Brain pericyte (primary cell): ENCODE measurements at regions not wholly inside any gene's neighbourhood (a gene's known extent, or its start where the extent isn't known, plus 50 kb on each side); places are given as distances from the start of the nearest gene placed in this dataset.
"Not testable (repeated sequence)": the region's sequence is repeated elsewhere in the genome, so short reads cannot be mapped to it uniquely, and the experiment has no call there.

ENCODE experiments used
- DNase-seq: peaks from one replicate; pipeline ENCODE4 v3.0.0-alpha.2; 2012; ENCODE audit warnings: low read depth, low spot score

DNA sequence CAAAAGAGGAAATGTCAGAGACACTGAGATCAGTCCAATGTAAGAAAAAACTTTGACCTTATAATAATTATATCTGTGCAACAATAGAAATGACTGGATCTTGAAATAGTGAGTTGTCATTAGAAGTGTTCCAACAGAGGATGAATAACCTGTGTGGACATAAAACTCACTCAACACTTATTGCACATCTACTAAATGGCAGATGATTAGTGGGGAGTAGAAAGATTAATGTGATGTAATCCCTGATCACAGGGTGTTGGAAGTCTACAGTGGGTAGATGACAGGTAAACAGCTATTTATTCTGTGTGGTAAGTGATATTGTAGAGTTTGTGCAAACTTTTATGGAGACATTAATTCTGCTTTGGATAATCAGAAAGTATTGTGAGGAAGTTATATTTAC is 177.3 kb upstream of the HMHB1 start:
- DNase-seq = no peak

GRCh38 chr5:143629871-143630659 is 181.9 kb upstream of the HMHB1 start:
- no peak for DNase-seq

DNA sequence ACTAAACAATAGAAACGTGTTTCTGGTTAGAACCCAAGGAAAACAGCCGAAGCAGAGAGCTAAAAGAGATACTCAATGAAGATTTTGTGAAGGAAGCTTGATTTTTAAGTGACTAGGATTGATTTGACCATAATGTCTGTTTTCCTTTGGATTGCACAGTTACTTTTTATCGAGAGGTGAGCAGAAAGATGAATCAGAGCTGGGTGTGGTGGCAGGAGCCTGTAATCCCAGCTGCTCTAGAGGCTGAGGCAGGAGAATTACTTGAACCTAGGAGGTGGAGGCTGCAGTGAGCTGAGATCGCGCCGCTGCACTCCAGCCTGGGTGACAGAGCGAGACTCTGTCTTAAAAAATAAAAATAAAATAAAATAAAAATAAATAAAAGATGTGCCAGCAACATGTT is 186.9 kb upstream of the HMHB1 start:
- not testable (repeated sequence) for DNase-seq

GRCh38 chr5:143624465-143624864 is 187.5 kb upstream of the HMHB1 start:
- no peak for DNase-seq

DNA sequence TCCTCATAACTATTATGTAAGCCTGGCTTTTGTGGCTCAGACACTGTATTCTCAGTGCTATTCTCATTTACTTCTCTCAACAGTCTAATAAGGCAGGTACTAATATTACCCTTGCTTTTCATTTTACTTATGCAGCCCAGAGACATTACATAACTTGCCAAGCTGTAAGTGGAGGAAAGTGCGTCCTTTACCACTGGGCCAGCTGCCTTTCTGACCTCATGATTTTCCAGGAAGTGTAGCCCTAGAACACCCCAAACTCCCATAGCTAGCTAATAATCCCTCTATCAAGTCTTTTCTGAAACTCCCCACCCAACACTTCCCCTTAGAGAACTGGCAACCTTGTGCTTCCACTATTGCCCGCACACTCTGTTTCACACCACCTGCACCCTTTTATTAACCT is 192.9 kb upstream of the HMHB1 start:
- no peak for DNase-seq

- DNase-seq = no peak
Observed at GRCh38 chr5:143618141-143618540, 193.8 kb upstream of the HMHB1 start.

DNA sequence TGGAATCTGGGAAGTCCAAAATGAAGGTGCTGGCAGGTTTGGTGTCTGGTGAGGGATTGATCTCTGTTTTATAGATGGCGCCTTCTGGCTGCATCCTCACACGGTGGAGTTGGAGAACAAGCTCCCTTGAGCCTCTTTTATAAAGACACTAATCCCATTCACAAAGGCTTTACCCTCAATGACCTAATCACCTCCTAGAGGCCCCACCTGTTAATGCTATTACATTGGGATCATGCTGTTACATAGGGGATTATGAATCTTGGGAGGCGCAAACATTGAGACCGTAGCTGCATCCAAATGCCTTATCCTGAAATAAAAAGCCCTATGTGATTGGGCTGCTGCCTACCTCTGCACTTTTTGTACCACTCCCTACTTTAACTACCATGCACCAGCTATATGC is 197.1 kb upstream of the HMHB1 start:
- DNase-seq = no peak

DNA sequence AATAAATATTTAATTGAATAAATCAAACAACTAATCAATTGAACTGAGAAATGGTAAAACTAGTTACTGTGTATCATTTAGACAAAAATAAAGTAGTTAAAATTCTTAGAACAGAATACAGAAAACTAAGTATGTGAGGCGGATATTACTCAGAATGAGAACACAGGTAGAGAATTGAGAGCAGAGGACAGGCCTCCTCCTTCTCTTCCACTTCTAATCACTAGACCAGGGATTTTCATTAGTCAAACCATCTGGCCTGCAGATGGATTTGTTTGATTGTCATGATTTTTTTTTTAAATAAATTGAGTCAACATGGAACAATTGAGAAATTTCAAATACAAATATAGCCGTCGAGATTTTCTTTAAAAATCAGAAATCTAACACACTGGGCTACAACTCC is 198.6 kb upstream of the HMHB1 start:
- no peak for DNase-seq

GRCh38 chr5:143610946-143611345 is 201.0 kb upstream of the HMHB1 start:
- DNase-seq = no peak

- no peak for DNase-seq
Observed at GRCh38 chr5:143606043-143606752, 202.7 kb upstream of the NR3C1 start.

DNA sequence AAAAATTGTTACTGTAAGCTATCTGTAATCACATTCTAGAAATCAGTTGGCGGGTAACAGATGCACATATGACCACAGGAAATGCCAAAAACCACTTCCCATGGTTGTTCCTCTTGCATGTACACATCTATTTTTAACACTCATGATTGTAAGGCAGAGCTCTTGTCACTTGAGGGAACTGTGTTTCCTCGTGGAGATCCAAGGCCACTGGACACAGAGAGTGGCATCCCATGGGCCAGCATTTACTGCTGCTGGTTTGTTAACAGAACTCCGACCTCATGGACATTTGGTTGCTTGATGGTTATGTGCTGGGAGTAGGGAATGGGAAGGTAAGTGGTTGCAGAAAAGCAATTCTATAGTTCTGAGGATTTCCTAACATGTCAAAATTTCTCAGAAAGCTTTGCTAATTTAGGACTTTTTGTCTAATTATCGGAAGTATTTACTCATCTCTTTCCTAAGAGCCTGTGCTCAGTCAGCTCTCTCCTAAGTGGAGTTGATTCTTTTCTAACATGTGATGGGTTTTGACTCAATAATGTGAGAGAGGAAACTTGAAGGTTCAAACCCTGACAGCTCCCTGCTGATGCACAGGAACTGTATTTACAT is 202.0 kb upstream of the NR3C1 start:
- DNase-seq = no peak

DNA sequence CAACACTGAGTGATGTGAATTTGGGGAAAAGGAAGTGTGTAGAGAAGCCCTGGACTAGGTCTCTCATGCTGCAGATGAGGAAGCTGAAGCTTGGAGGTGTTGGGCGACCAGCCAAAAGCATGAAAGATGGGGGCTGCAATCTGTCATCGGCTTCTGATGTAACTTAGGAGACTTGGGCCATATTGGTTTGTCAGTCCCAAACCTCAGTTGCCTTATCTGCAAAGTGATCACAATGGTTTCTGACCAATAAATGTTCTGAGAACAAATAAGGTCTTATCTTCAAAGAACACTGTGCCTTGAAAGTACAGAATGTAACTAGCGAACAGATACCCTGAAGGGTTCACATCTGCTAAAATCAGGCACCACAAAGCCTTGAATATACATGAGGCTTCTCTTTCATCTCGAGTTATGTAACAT is 198.4 kb upstream of the NR3C1 start:
- no peak for DNase-seq

GRCh38 chr5:143601357-143601756 is 197.9 kb upstream of the NR3C1 start:
- no peak for DNase-seq

DNA sequence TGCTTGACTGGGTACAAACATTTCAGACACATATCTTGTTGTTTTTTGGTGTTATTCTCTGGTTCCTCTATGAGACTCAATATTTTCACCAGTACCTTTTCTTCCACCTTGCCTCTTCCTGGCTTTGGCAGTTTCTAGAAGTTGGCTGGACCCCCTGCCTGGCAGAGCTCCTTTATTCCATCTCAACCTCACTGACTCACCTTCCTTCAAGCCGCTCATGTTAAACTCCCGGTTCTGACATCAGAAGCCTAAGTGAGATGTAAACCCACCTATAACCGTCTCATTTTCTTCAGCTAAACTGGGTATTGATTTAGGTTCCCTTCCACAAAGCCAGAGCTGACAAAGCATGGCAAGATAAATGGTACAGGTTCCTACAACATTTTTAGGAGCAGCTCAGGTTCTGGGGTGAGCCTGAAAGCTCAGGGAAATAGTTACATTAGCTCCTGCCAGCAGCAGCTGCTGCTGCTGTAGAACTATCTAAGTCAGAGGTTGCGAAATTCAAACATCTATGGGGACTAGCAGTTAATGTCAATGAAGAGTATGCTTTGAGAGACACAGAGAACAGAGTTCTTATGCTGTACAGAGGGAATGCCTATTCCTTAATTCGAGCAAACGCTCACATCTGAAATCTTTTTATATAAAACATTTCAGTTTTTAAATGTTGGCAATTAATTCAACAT is 197.1 kb upstream of the NR3C1 start:
- DNase-seq = no peak

DNA sequence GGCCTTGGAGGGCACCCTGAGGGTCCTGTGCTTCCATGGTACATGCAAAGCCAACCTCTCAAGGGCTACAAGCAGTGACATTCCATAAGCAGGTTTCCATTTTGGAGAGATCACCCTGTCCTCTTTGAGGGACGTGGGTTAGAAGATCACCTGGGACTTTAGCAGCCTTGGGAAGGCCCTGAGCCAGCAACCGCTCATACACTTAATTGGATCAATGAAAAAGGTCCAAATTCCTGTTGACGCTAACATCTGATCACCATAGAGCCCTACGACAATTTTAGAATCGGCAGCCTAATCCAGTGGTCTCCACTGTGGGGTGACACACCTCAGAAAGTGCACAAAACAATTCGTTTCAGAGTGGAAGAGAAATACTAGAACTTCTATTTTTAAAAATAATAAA is 196.0 kb upstream of the NR3C1 start:
- no peak for DNase-seq

DNA sequence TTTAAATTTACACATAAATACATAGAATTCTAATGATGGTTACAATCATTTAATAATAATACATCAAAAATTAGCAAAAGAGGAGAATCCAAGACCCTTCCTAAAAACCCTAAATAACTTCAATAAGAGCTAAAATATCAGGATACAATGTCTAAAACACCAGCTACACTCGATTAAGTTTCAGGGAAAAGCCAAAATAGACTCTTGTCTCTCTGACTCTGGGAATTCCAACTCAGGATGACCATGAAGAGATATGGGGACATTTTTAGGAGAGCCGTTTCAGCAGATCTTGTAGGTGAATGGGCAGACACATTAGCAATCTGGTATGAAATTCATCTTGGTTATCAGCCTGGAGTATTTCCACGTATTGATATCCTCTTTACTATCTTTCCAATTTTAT is 193.3 kb upstream of the NR3C1 start:
- DNase-seq = no peak

GRCh38 chr5:143594902-143595818 is 191.7 kb upstream of the NR3C1 start:
- DNase-seq = no peak

DNA sequence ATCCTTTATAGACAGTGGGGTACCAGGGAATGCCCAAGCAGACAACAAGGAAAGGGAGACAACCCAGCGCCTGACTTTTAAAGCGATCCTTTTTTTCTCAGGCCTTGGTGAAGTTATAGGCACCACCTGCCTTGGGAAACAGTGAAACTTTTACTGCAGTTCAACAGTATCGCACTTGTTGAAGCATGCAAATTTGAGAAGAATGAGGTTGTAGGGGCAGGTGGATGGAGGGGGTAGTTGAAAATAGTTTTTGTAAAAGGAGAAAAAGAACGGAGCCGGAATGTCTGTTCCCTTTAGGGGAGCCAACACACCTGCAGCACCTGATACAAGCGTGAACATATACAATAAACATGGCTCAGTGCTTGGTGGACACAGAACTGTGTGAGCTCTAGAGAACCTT is 190.2 kb upstream of the NR3C1 start:
- no peak for DNase-seq

GRCh38 chr5:143592648-143593047 is 189.2 kb upstream of the NR3C1 start:
- no peak for DNase-seq

DNA sequence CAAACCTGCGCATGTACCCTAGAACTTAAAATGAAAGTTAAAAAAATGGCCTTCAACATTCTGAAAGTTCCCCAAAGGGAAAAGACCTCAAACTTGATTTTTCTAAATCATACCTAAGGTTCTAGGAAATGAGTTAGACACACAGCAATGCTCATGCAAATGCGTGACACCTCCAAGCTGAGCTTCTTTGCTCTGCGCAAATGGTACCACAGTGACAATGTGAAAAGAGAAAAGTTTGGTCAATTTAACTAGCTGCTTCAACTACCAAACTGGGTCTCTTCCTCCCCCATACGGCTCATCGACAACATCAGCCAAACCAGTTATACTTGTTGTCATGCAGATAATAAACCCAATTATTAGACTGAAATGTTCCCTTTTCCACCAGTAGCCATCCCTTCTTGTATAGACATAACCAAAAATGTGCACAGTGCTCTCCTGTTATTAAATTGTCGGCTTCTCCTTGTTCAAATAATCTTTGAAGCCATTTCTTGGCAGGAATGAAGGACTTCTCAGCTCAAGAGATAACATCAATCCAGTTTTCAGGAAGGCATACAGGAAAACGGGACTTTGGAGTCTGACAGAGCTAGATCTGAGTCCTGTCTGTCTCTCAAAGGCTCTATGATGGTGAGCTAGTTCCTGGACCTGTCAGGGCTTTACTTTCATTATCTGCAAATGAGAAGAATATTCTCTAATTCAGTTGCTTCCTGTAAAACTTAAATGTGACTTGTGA is 185.6 kb upstream of the NR3C1 start:
- no peak for DNase-seq

GRCh38 chr5:143588121-143588520 is 184.6 kb upstream of the NR3C1 start:
- DNase-seq = not testable (repeated sequence)
